ENCODE measurements at regions not wholly inside any gene's neighbourhood (a gene's known extent, or its start where the extent isn't known, plus 50 kb on each side); places are given as distances from the start of the nearest gene placed in this dataset.

DNA sequence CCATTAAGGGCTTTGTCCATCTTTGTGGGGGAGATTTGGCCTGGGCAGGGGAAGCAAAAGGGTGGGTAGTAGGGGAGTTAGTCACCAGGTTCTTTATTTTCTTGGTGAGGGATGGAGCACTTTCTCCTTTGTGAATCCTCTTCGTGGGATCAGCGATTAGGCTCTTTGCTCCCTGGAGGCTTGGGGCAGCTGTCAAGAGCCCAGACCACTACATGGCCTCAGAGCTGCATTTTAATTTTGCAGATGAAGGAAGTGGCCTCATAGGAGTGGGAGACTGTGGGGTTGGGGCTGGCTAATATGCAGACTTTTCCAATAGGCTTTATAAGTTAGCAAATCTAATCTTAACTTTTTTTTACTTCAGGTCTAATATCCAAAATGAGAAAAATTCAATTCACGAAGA lies 168.1 kb upstream of the DEFB112 start:
- H3F3A ChIP-seq (ENCODE audit: low read depth) = no peaks in the 10 kb centered on the region
- H3K27me3 ChIP-seq (ENCODE audit: insufficient read depth, low read length, poor library complexity, severe bottlenecking) = no peaks in the 10 kb centered on the region
- H3K4me2 ChIP-seq (ENCODE audit: low read depth, low read length, poor library complexity, severe bottlenecking) = no peak overlapping the region
- H3K9ac ChIP-seq (ENCODE audit: low read depth, low read length, poor library complexity, severe bottlenecking) = no peak overlapping the region
- H3K9me3 ChIP-seq (ENCODE audit: insufficient read depth, low read depth, low read length) = no peaks in the 10 kb centered on the region
- H4K20me1 ChIP-seq (ENCODE audit: insufficient read depth, low read length, poor library complexity, severe bottlenecking) = no peaks in the 10 kb centered on the region
- no peaks in the 10 kb centered on the region for H3K4me1 ChIP-seq (ENCODE audit: insufficient read depth, low read length, poor library complexity, severe bottlenecking)
- H3K9me2 ChIP-seq (replicated peaks; ENCODE audit: low read depth, low read length) = no peaks in the 10 kb centered on the region
- TF ChIP-seq EZH2phosphoT487 (IDR thresholded peaks at IDR 0.05; ENCODE audit: borderline replicate concordance) = no peak
- TF ChIP-seq, protein P1, sequence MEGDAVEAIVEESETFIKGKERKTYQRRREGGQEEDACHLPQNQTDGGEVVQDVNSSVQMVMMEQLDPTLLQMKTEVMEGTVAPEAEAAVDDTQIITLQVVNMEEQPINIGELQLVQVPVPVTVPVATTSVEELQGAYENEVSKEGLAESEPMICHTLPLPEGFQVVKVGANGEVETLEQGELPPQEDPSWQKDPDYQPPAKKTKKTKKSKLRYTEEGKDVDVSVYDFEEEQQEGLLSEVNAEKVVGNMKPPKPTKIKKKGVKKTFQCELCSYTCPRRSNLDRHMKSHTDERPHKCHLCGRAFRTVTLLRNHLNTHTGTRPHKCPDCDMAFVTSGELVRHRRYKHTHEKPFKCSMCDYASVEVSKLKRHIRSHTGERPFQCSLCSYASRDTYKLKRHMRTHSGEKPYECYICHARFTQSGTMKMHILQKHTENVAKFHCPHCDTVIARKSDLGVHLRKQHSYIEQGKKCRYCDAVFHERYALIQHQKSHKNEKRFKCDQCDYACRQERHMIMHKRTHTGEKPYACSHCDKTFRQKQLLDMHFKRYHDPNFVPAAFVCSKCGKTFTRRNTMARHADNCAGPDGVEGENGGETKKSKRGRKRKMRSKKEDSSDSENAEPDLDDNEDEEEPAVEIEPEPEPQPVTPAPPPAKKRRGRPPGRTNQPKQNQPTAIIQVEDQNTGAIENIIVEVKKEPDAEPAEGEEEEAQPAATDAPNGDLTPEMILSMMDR (conservative IDR thresholded peaks at IDR 0.05; ENCODE audit: low read length) = no peak
- H3K36me3 ChIP-seq (ENCODE audit: insufficient read depth, low read length) = no peaks in the 10 kb centered on the region
- no peak overlapping the region for H2AFZ ChIP-seq (ENCODE audit: low read length)
- H3K79me2 ChIP-seq (ENCODE audit: insufficient read depth, low read length) = no peaks in the 10 kb centered on the region
- no peak overlapping the region for H3K4me3 ChIP-seq (ENCODE audit: low read length, poor library complexity, severe bottlenecking)

- Histone ChIP-seq H3K4me1 (ENCODE audit: insufficient read depth, low read length, poor library complexity, severe bottlenecking) (no peaks in the 10 kb centered on the region), H3F3A (ENCODE audit: low read depth) (no peaks in the 10 kb centered on the region), H3K4me2 (ENCODE audit: low read depth, low read length, poor library complexity, severe bottlenecking) (no peak overlapping the region), H3K79me2 (ENCODE audit: insufficient read depth, low read length) (no peaks in the 10 kb centered on the region), H3K9me2 (replicated peaks; ENCODE audit: low read depth, low read length) (no peaks in the 10 kb centered on the region), H4K20me1 (ENCODE audit: insufficient read depth, low read length, poor library complexity, severe bottlenecking) (no peaks in the 10 kb centered on the region), H2AFZ (ENCODE audit: low read length) (no peak overlapping the region), H3K27me3 (ENCODE audit: insufficient read depth, low read length, poor library complexity, severe bottlenecking) (no peaks in the 10 kb centered on the region), H3K9ac (ENCODE audit: low read depth, low read length, poor library complexity, severe bottlenecking) (no peak overlapping the region), H3K36me3 (ENCODE audit: insufficient read depth, low read length) (no peaks in the 10 kb centered on the region), H3K9me3 (ENCODE audit: insufficient read depth, low read depth, low read length) (no peaks in the 10 kb centered on the region), H3K4me3 (ENCODE audit: low read length, poor library complexity, severe bottlenecking) (no peak overlapping the region)
- TF ChIP-seq EZH2phosphoT487 (IDR thresholded peaks at IDR 0.05; ENCODE audit: borderline replicate concordance) = no peak
- TF ChIP-seq, protein P1 (conservative IDR thresholded peaks at IDR 0.05; ENCODE audit: low read length) = no peak
These were observed 186.4 kb upstream of the DEFB112 start for GRCh38 chr6:50236164-50236563.

- no peaks in the 10 kb centered on the region for H3K9me2 ChIP-seq (replicated peaks; ENCODE audit: low read depth, low read length)
- H3K9me3 ChIP-seq (ENCODE audit: insufficient read depth, low read depth, low read length) = no peaks in the 10 kb centered on the region
- H3K79me2 ChIP-seq (ENCODE audit: insufficient read depth, low read length) = no peaks in the 10 kb centered on the region
- TF ChIP-seq EZH2phosphoT487 (IDR thresholded peaks at IDR 0.05; ENCODE audit: borderline replicate concordance) = no peak
- TF ChIP-seq, protein P1 (conservative IDR thresholded peaks at IDR 0.05; ENCODE audit: low read length) = no peak
- H3K4me2 ChIP-seq (ENCODE audit: low read depth, low read length, poor library complexity, severe bottlenecking) = no peak overlapping the region
- no peaks in the 10 kb centered on the region for H4K20me1 ChIP-seq (ENCODE audit: insufficient read depth, low read length, poor library complexity, severe bottlenecking)
- no peaks in the 10 kb centered on the region for H3K4me1 ChIP-seq (ENCODE audit: insufficient read depth, low read length, poor library complexity, severe bottlenecking)
- H2AFZ ChIP-seq (ENCODE audit: low read length) = no peak overlapping the region
- no peaks in the 10 kb centered on the region for H3K36me3 ChIP-seq (ENCODE audit: insufficient read depth, low read length)
- no peaks in the 10 kb centered on the region for H3K27me3 ChIP-seq (ENCODE audit: insufficient read depth, low read length, poor library complexity, severe bottlenecking)
- H3F3A ChIP-seq (ENCODE audit: low read depth) = no peaks in the 10 kb centered on the region
- no peak overlapping the region for H3K9ac ChIP-seq (ENCODE audit: low read depth, low read length, poor library complexity, severe bottlenecking)
- H3K4me3 ChIP-seq (ENCODE audit: low read length, poor library complexity, severe bottlenecking) = no peak overlapping the region
These were observed 190.1 kb upstream of the DEFB112 start for GRCh38 chr6:50239853-50240252.

Measured in Loucy (cell line).